Peyer's patch (tissue), 4 donors: ENCODE measurements at regions not wholly inside any gene's neighbourhood (a gene's known extent, or its start where the extent isn't known, plus 50 kb on each side); places are given as distances from the start of the nearest gene placed in this dataset.

Experiments used
- DNase-seq, 3 donors: peaks; one replicate each; pipeline ENCODE4 v3.0.0-alpha.2; 2017 to 2019
- H3K27ac ChIP-seq, 4 donors: fragments of 200-600 bp; sonication (generic); one replicate each; pipeline ENCODE4 v1.5.1; 2016 to 2019
- H3K27me3 ChIP-seq, 2 donors: fragments of 200-600 bp; sonication (generic); one replicate each; pipeline ENCODE4 v1.5.1; 2019
- H3K36me3 ChIP-seq, 3 donors: fragments of 200-600 bp; sonication (generic); one replicate each; pipeline ENCODE4 v1.5.1; 2016 to 2019
- H3K4me1 ChIP-seq, 4 donors: fragments of 200-600 bp; sonication (generic); one replicate each; pipeline ENCODE4 v1.5.1; 2016 to 2019
- H3K4me3 ChIP-seq, 4 donors: fragments of 200-600 bp; sonication (generic); 1 replicate in 3 of 4; 2 replicates in 1 of 4; pipeline ENCODE4 v1.5.1; 2016 to 2019; ENCODE audit warnings: mild to moderate bottlenecking in 1 of 4
- H3K9me3 ChIP-seq, 4 donors: fragments of 200-600 bp; sonication (generic); one replicate each; pipeline ENCODE4 v1.5.1; 2016 to 2019; ENCODE audit warnings: mild to moderate bottlenecking in 1 of 4
- POLR2A ChIP-seq, 2 donors: fragments of 450-650 bp; IDR thresholded peaks; one replicate each; pipeline ENCODE4 v1.5.1; 2017; ENCODE audit warnings: antibody characterized with exemption in 2 of 2, mild to moderate bottlenecking in 2 of 2, moderate library complexity in 2 of 2
- TF ChIP-seq, protein P1 (sequence below), 6 experiments: fragments of 450-650 bp in 4 of 6; fragments of 200-600 bp in 2 of 6; sonication (generic) in 1 of 6; IDR thresholded peaks; one replicate each; pipeline ENCODE4 v1.5.1; 2017 to 2019; ENCODE audit warnings: antibody characterized with exemption in 6 of 6, mild to moderate bottlenecking in 3 of 6, moderate library complexity in 1 of 6

DNA sequence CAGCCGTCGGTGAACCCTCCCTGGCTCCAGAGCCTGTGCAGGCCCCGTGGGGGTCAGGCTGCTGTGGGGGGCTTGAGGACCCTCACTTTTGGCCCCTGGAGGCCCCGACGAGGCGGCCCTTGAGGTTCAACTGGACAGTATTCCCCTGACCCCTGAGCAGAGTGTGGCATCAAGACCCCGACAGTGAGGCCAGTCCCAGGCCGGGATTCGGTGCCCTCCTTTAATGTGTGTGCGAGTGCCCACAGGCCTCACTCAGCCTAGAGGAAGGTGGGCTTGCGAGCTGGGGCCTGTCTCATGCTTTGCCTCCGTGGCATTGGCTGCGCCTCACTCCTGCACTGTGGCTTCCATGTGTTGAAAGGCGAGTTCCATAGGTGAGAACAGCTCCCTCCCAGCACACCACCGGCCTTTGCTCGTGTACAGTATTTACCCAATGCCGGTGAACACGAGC is 94.5 kb downstream of the METRNL start:
- no peak for TF ChIP-seq POLR2A (IDR thresholded peaks at IDR 0.05)
- TF ChIP-seq, protein P1, sequence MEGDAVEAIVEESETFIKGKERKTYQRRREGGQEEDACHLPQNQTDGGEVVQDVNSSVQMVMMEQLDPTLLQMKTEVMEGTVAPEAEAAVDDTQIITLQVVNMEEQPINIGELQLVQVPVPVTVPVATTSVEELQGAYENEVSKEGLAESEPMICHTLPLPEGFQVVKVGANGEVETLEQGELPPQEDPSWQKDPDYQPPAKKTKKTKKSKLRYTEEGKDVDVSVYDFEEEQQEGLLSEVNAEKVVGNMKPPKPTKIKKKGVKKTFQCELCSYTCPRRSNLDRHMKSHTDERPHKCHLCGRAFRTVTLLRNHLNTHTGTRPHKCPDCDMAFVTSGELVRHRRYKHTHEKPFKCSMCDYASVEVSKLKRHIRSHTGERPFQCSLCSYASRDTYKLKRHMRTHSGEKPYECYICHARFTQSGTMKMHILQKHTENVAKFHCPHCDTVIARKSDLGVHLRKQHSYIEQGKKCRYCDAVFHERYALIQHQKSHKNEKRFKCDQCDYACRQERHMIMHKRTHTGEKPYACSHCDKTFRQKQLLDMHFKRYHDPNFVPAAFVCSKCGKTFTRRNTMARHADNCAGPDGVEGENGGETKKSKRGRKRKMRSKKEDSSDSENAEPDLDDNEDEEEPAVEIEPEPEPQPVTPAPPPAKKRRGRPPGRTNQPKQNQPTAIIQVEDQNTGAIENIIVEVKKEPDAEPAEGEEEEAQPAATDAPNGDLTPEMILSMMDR (IDR thresholded peaks at IDR 0.05): no peak
- Histone ChIP-seq H3K27me3 (no peaks in the 10 kb centered on the region), H3K36me3 (no peaks in the 10 kb centered on the region), H3K27ac (no peak overlapping the region), H3K4me3 (no peak overlapping the region), H3K4me1 (peaks cover 0 to 9% (median 0%) of the 10 kb centered on the region in 4 donors), H3K9me3 (no peaks in the 10 kb centered on the region)
- DNase-seq: peak; percentile 15 to 45 (median 39)

GRCh38 chr17:83174362-83175118 is 95.1 kb downstream of the METRNL start:
- no peak for TF ChIP-seq POLR2A (IDR thresholded peaks at IDR 0.05)
- TF ChIP-seq, protein P1 (IDR thresholded peaks at IDR 0.05): no peak
- Histone ChIP-seq H3K4me3 (no peak overlapping the region), H3K36me3 (no peaks in the 10 kb centered on the region), H3K4me1 (peaks cover 0 to 9% (median 0%) of the 10 kb centered on the region in 4 donors), H3K9me3 (no peaks in the 10 kb centered on the region), H3K27me3 (no peaks in the 10 kb centered on the region), H3K27ac (no peak overlapping the region)
- peak; percentile 43 to 68 (median 58) for DNase-seq

DNA sequence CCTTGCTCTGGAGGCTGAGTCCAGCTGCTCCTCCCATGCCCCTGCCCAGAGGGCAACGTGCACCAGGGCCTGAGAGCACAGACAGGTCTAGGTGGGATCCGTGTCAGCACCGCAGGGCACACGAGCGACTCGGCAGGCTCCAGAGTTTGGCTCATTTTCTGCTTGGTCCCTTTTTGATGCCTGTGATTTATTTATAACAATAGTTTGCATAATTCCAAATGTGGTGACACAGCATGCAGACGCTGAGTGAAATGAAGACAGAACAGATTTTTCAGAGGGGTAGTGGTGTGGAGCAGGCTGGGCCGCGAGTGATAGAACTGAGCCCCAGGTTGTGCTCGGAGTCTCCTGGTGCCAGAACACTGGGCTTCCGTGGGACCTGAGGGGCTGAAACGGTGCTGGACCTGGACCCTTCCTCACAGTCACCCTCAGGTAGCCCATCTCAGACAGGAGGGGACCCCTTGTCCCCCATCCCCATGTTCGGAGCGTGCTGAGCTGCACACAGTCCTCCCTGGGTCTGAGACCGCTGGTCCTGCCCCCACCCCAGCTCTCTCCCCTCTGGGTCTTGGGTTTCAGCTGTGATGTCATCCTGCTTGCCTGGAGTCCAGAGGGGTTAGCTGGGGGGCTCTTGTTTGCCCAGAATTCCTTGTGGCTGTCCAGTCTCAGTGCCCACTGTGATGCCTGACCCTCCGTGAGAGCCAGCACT is 95.9 kb downstream of the METRNL start:
- Histone ChIP-seq H3K4me1 (peaks cover 0 to 9% (median 0%) of the 10 kb centered on the region in 4 donors), H3K36me3 (no peaks in the 10 kb centered on the region), H3K4me3 (no peak overlapping the region), H3K27me3 (no peaks in the 10 kb centered on the region), H3K9me3 (no peaks in the 10 kb centered on the region), H3K27ac (no peak overlapping the region)
- peak in 2 of 3 donors; percentile 15 to 39 for DNase-seq
- no peak for TF ChIP-seq POLR2A (IDR thresholded peaks at IDR 0.05)
- TF ChIP-seq, protein P1 (IDR thresholded peaks at IDR 0.05): no peak

GRCh38 chr17:83175822-83176622 is 96.6 kb downstream of the METRNL start:
- no peaks in the 10 kb centered on the region for H3K9me3 ChIP-seq
- DNase-seq: peak in 2 of 3 donors; percentile 9 to 13
- no peaks in the 10 kb centered on the region for H3K36me3 ChIP-seq
- H3K27ac ChIP-seq: no peak overlapping the region
- TF ChIP-seq POLR2A (IDR thresholded peaks at IDR 0.05): no peak
- TF ChIP-seq, protein P1 (IDR thresholded peaks at IDR 0.05): no peak
- no peaks in the 10 kb centered on the region for H3K27me3 ChIP-seq
- H3K4me3 ChIP-seq: no peak overlapping the region
- H3K4me1 ChIP-seq: peaks cover 0 to 9% (median 0%) of the 10 kb centered on the region in 4 donors
